HEK293T (cell line): ENCODE measurements at regions not wholly inside any gene's neighbourhood (a gene's known extent, or its start where the extent isn't known, plus 50 kb on each side); places are given as distances from the start of the nearest gene placed in this dataset.

ENCODE experiments used
- CTCF ChIA-PET: fragments of 350-600 bp; formaldehyde crosslinking; extraction: SDS; loops from one replicate; lab custom pipeline; 2021; ENCODE audit warnings: antibody characterized with exemption, inconsistent platforms; lab: Yijun Ruan, JAX
- POLR2A ChIA-PET: fragments of 350-600 bp; formaldehyde crosslinking; extraction: SDS; loops from one replicate; lab custom pipeline; 2020; ENCODE audit warnings: antibody characterized with exemption, inconsistent platforms; lab: Yijun Ruan, JAX
- DNase-seq: peaks from one replicate; pipeline ENCODE4 v3.0.0; 2012; ENCODE audit warnings: mixed read lengths; ENCODE audit errors: extremely low spot score
- ARNT ChIP-seq: fragments of 450-650 bp; IDR thresholded peaks from 2 replicates; pipeline ENCODE4 v1.6.1; 2017; ENCODE audit warnings: mild to moderate bottlenecking
- BHLHE40 ChIP-seq: fragments of 450-650 bp; IDR thresholded peaks from 2 replicates; pipeline ENCODE4 v1.6.1; 2016; ENCODE audit warnings: mild to moderate bottlenecking, moderate library complexity, borderline replicate concordance
- CTBP1 ChIP-seq: fragments of 450-650 bp; IDR thresholded peaks from 2 replicates; pipeline ENCODE4 v1.6.1; 2016; ENCODE audit warnings: borderline replicate concordance
- ELF4 ChIP-seq: fragments of 450-650 bp; IDR thresholded peaks from 2 replicates; pipeline ENCODE4 v1.6.1; 2017; ENCODE audit warnings: antibody characterized with exemption
- FOXA1 ChIP-seq: fragments of 450-650 bp; IDR thresholded peaks from 2 replicates; pipeline ENCODE4 v1.6.1; 2016; ENCODE audit warnings: mild to moderate bottlenecking
- FOXK2 ChIP-seq: fragments of 450-650 bp; IDR thresholded peaks from 2 replicates; pipeline ENCODE4 v1.6.1; 2016; ENCODE audit warnings: mild to moderate bottlenecking
- FOXM1 ChIP-seq: fragments of 450-650 bp; IDR thresholded peaks from 2 replicates; pipeline ENCODE4 v1.6.1; 2017; ENCODE audit warnings: mild to moderate bottlenecking, borderline replicate concordance
- HDGF ChIP-seq: fragments of 450-650 bp; IDR thresholded peaks from 2 replicates; pipeline ENCODE4 v1.6.1; 2017; ENCODE audit warnings: antibody characterized with exemption, borderline replicate concordance
- L3MBTL2 ChIP-seq: fragments of 450-650 bp; conservative IDR thresholded peaks from 2 replicates; pipeline ENCODE4 v1.6.1; 2016; ENCODE audit warnings: mild to moderate bottlenecking
- LEF1 ChIP-seq: fragments of 450-650 bp; IDR thresholded peaks from 2 replicates; pipeline ENCODE4 v1.6.1; 2017; ENCODE audit warnings: mild to moderate bottlenecking, borderline replicate concordance
- NFRKB ChIP-seq: fragments of 450-650 bp; IDR thresholded peaks from 2 replicates; pipeline ENCODE4 v1.6.1; 2016; ENCODE audit warnings: mild to moderate bottlenecking, moderate library complexity
- PKNOX1 ChIP-seq: fragments of 450-650 bp; IDR thresholded peaks from 2 replicates; pipeline ENCODE4 v1.6.1; 2016
- SP1 ChIP-seq: fragments of 450-650 bp; IDR thresholded peaks from 2 replicates; pipeline ENCODE4 v1.6.1; 2017
- SUZ12 ChIP-seq: fragments of 450-650 bp; IDR thresholded peaks from 2 replicates; pipeline ENCODE4 v1.6.1; 2016; ENCODE audit warnings: mild to moderate bottlenecking
- TARDBP ChIP-seq: fragments of 450-650 bp; IDR thresholded peaks from 2 replicates; pipeline ENCODE4 v1.6.1; 2016
- ZNF384 ChIP-seq: fragments of 450-650 bp; IDR thresholded peaks from 2 replicates; pipeline ENCODE4 v1.6.1; 2016

- CTCF ChIA-PET = interaction anchor here (0.7 to 1.8 kb wide), 7 partner anchors 13 to 256 kb away, joined by 3 to 13 read pairs (median 4); no protein-coding TSS in a partner anchor
- TF ChIP-seq LEF1 (no peak), TARDBP (no peak), ELF4 (no peak)
- DNase-seq = no peak
- POLR2A ChIA-PET = no interaction called here
Measured at GRCh38 chr2:105521616-105522015, 122.8 kb upstream of the FHL2 start.

GRCh38 chr2:105521176-105521575 lies 122.3 kb upstream of the FHL2 start:
- no peak for DNase-seq
- TF ChIP-seq ZNF384 (peak; percentile 91), ELF4 (no peak)
- ChIA-PET POLR2A (no interaction called here), CTCF (interaction anchor here (0.6 to 1.8 kb wide), 10 partner anchors 12 to 273 kb away, joined by 3 to 13 read pairs (median 4); no protein-coding TSS in a partner anchor)

- no peak for TF ChIP-seq PKNOX1
- no peak for TF ChIP-seq SUZ12
- TF ChIP-seq TARDBP = no peak
- TF ChIP-seq LEF1 = no peak
- TF ChIP-seq NFRKB = no peak
- no peak for TF ChIP-seq SP1
- no peak for TF ChIP-seq BHLHE40
- TF ChIP-seq FOXA1 = no peak
- no peak for TF ChIP-seq FOXK2
- TF ChIP-seq FOXM1 = no peak
- TF ChIP-seq HDGF = no peak
- TF ChIP-seq CTBP1 = no peak
- TF ChIP-seq ZNF384 = no peak
- no peak for TF ChIP-seq ELF4
- TF ChIP-seq L3MBTL2 = no peak
- no peak for TF ChIP-seq ARNT
- DNase-seq = no peak
- CTCF ChIA-PET = interaction anchor here (1.5 kb wide), 1 partner anchor 152 kb away, joined by 6 read pairs; no protein-coding TSS in a partner anchor
- POLR2A ChIA-PET = no interaction called here
Measured at GRCh38 chr2:105519516-105519915, 120.7 kb upstream of the FHL2 start.

- DNase-seq = no peak
- POLR2A ChIA-PET = no interaction called here
- CTCF ChIA-PET = interaction anchor here (1.5 kb wide), 1 partner anchor 151 kb away, joined by 6 read pairs; no protein-coding TSS in a partner anchor
- TF ChIP-seq FOXM1 = no peak
- TF ChIP-seq SP1 = no peak
- no peak for TF ChIP-seq LEF1
- TF ChIP-seq NFRKB = no peak
- no peak for TF ChIP-seq CTBP1
- TF ChIP-seq TARDBP = no peak
- no peak for TF ChIP-seq ZNF384
- TF ChIP-seq ELF4 = no peak
- TF ChIP-seq PKNOX1 = no peak
- TF ChIP-seq BHLHE40 = no peak
- no peak for TF ChIP-seq ARNT
- TF ChIP-seq FOXK2 = no peak
- no peak for TF ChIP-seq FOXA1
- no peak for TF ChIP-seq HDGF
- TF ChIP-seq SUZ12 = no peak
- TF ChIP-seq L3MBTL2 = no peak
Measured at GRCh38 chr2:105518897-105519296, 120.0 kb upstream of the FHL2 start.

- ChIA-PET POLR2A (no interaction called here), CTCF (interaction anchor here (1.5 kb wide), 1 partner anchor 150 kb away, joined by 6 read pairs; no protein-coding TSS in a partner anchor)
- DNase-seq = no peak
- no peak for TF ChIP-seq BHLHE40
- TF ChIP-seq ZNF384 = no peak
- TF ChIP-seq CTBP1 = no peak
- no peak for TF ChIP-seq FOXK2
- TF ChIP-seq HDGF = no peak
- TF ChIP-seq L3MBTL2 = no peak
- no peak for TF ChIP-seq ARNT
Measured at GRCh38 chr2:105517814-105518705, 119.2 kb upstream of the FHL2 start.

GRCh38 chr2:105515581-105516415 lies 116.9 kb upstream of the FHL2 start:
- TF ChIP-seq TARDBP (no peak), SUZ12 (no peak), HDGF (no peak), FOXA1 (no peak), ARNT (no peak), BHLHE40 (no peak), NFRKB (no peak)
- ChIA-PET CTCF (interaction anchor here (0.7 kb wide), 1 partner anchor 175 kb away, joined by 4 read pairs; no protein-coding TSS in a partner anchor), POLR2A (no interaction called here)
- no peak for DNase-seq
